Stimulated activated CD4-positive, alpha-beta T cell treated with anti-CD3 and anti-CD28 coated beads, Interleukin-1b, Interleukin-23, amount 100 ng/mL, for 4 hours (primary cell): ENCODE measurements at regions not wholly inside any gene's neighbourhood (a gene's known extent, or its start where the extent isn't known, plus 50 kb on each side); places are given as distances from the start of the nearest gene placed in this dataset.

ENCODE experiments used
- DNase-seq, 2 donors: peaks; one replicate each; pipeline ENCODE4 v3.0.0-alpha.2; 2020; ENCODE audit warnings: low read depth in 2 of 2

GRCh38 chr12:124504273-124505000 is 63.0 kb downstream of the NCOR2 start:
- DNase-seq: no peak

- no peak for DNase-seq
Observed at GRCh38 chr12:124503305-124503704, 64.1 kb downstream of the NCOR2 start.

DNA sequence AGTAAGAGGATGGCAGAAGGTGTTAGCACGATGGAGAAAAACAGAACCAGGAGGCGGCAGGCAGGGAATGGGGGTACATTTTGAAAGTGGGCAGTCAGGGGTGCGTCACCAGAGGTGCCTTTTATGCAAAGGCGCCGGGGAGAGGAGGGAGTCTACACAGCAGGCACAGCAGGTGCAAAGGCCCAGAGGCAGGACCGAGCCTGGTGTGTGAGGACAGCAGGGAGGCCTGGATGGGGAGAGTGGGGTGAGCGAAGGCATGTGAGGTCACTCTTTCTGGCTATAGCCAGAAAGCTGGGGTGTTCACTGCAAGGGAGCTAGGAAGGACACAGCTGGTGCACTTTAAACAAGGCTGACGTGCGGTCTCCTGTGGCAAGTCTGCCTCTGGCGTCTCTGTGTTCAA is 65.0 kb downstream of the NCOR2 start:
- DNase-seq: no peak

GRCh38 chr12:124501827-124502226 is 65.6 kb downstream of the NCOR2 start:
- DNase-seq: no peak

DNA sequence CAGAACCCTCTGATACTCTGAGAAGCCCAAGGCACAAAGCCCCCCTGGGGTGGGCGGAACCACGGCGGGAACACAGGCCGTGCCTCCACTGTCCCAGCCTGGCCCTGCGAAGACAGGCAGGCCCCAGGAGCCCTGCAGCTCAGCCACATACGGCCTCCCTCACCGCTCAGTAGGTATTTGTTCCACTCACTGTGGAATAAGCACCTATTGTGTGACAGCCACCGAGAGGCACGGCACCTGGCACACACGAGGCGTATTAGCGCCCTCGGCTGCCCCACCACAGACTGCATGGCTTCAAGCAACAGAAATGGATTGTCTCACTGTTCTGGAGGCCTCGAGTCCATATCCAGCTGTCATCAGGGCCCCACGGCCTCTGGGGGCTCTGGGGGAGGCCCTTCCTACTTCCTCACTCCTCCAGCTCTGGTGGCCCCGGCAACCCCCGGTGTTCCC is 66.3 kb downstream of the NCOR2 start:
- DNase-seq: no peak

GRCh38 chr12:124499898-124500244 is 67.5 kb downstream of the NCOR2 start:
- DNase-seq: no peak

- DNase-seq: no peak
Observed at GRCh38 chr12:124499190-124499753, 68.1 kb downstream of the NCOR2 start.

GRCh38 chr12:124498275-124499189 is 68.9 kb downstream of the NCOR2 start:
- DNase-seq: no peak

DNA sequence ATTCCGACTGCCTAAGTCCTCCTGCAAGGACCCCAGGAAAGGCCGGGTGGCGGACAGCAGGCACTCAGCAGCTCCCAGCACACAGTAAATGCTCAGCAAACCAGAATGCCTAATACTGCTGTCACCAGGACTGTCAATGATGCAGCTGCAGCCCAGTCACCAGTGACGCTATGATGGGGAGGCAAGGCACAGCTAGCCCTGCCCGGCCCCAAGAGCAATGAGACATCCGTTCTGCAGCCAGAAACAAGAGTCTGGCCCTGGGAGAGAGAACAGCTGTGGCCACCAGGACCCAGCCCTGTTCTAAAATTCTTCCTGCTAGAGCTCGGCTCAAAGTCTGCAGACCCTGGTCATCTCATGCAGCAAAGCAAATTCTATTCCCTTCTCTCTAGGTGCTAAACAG is 69.8 kb downstream of the NCOR2 start:
- no peak for DNase-seq

- no peak for DNase-seq
Observed at GRCh38 chr12:124497039-124497438, 70.4 kb downstream of the NCOR2 start.

GRCh38 chr12:124496584-124496983 is 70.8 kb downstream of the NCOR2 start:
- DNase-seq: no peak

DNA sequence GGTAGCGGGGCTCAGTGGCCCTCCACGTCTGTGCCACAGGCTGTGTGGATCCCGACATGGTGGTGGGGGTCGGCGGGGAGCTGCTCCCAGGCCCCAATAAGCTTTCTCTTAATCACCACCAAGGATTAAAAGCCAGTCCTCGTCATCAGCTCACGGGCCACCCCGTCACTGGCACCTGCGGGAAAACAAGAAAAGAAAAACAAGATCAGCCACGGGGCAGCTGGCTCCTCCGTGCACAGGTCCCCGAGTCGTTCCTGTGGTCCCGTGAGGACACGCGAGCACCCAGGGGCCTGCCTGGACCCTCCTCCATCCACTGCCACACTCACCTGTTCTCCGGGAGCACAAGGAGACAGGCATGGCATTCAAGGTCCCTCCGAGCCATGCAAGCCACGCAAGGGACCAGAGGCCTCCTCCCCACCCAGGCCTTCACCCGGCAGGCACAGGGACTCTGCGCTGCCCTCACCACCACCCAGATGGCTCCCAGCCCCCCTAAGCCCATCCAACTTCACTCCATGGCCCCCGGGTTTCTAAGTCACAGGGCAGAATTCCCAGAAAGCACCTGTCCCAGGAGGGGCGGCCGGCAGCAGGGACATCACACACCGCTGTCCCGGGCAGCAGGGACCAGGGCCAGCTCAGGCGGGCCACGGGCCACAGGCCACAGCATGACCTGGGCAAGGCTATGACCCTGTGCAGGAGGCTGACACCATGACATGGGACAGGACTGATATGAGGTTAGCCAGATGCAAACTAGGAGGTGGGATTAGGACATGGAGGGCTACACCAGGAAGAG is 72.0 kb downstream of the NCOR2 start:
- no peak for DNase-seq

GRCh38 chr12:124494751-124495129 is 72.7 kb downstream of the NCOR2 start:
- DNase-seq: no peak

DNA sequence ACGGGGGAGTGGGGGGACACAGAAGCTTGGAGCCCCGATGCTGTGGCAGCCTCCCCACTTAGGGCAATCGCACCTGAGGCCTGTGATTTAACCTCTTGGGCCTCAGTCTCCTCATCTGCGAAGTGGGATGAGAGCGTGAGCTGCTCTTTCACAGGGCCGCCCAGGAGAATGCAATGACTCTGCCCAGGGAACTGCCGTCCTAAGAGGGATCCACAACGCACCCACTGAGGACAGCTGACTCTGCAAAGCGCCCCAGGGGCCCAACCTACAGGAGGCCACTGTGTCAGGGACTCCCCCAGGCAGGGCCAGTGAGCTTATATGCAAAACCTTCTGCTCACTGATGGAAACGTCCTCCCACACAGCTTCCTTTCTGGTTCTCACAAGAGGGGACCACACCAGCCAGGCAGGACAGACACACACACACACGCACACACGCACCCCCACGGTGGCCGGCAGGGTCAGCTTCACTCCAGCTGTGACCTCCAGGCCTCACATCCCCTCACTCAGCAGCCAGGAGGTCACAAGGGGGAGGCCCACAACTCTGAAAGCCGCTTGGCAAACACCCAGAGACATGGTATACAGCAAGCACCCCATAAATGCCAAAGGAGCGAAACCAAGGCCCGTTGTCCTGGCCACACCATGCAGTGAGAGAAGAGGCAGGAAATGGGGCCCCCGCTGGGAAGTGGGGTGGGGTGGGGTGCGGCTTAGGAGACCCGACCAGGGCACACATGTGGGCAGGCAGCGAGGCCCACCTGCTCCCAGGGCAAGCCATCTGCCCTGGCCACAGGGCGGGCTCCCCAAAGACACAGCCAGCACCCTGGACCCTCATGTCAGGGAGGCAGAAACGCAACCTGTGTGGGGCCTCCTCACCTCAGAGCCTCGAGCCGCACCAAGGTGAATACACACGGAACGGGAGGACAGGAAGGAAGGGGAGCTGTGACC is 73.3 kb downstream of the NCOR2 start:
- peak; percentile 21 to 37 for DNase-seq

DNA sequence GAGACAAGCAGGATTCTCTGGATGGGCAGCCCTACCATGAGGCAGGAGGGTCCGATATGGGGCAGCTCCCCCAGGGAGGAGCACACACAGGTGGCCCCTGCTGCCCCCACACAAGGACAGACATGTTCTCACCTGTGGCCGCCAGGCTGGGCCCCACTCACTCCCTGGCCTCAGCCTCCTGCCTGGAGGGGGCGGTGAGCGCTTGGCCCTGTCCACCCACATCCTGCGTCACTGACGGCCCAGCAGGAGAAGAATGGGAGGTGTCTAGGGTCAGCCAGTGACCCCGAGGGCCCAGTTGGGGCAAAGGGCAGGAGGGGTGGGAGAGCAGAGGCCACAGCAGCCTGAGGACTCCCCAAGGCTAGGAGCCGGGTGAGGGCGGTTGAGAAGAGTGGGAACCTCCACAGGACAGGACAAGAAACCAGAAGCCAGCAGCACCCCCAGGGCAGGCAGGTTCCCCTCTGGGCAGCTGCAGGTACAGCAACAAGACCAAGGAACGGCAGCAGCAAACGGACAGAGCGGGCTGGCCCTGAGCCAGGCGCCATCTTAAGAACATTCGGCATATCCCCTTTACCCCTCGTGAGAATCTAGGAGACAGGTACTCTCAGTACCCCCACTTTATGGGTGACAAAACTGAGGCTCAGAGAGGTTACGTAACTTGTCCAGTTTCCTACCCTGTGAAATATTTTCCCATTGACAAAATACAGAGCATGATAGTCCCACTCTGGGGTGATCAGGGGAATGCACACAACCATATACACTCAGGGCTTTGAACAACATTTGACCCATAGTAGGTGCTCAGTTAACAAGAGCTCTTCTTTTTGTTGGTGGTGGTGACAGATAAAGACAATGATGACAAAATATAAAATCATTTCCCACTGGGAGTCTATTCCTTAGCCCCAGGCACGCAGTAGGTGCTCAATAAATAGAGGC is 74.3 kb downstream of the NCOR2 start:
- DNase-seq: no peak

DNA sequence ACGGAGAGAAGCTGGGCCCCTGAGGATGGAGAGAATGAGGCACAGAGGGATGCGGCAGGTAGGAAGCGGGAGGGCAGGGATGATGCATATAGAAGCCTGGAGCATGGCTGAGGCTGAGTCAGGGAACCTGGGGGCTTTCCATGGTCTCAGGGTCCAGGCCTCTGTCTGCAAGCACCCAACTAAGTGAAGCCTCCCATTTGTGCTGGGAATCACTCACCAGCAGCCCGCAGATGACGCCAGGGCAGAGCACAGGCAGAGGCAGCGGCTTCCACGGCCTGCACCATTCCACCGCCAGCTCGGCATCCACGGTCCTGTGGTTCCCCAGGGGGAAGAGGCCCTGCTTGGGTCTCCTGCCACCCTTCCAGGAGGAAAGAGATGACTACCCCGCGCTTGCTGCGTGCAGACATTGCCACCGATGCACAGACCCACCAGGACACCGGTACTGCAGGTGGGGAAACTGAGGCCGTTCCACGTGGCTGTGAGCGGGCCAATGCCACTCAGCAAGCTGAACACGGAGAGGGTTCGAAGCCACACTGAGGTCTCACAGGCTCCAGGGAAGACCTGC is 75.5 kb downstream of the NCOR2 start:
- DNase-seq: no peak

DNA sequence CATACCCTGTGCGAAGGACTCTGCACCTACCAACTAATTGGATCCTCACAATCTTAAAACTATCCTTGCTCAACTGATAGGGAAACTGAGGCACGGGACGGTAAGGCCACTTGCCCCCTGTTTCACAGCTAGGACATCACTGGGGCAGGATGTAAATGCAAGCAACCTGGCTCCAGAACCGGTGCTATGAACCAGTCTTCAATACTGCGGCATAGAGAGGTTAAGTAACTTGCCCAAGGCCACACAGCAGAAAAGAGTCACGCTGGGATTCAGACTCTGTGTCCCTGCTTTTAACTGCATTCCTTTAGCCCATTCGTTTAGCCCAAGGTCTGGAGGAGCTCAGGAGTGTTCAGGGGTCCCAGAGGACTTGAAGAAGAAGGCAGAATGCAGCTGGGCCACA is 76.1 kb downstream of the NCOR2 start:
- no peak for DNase-seq

DNA sequence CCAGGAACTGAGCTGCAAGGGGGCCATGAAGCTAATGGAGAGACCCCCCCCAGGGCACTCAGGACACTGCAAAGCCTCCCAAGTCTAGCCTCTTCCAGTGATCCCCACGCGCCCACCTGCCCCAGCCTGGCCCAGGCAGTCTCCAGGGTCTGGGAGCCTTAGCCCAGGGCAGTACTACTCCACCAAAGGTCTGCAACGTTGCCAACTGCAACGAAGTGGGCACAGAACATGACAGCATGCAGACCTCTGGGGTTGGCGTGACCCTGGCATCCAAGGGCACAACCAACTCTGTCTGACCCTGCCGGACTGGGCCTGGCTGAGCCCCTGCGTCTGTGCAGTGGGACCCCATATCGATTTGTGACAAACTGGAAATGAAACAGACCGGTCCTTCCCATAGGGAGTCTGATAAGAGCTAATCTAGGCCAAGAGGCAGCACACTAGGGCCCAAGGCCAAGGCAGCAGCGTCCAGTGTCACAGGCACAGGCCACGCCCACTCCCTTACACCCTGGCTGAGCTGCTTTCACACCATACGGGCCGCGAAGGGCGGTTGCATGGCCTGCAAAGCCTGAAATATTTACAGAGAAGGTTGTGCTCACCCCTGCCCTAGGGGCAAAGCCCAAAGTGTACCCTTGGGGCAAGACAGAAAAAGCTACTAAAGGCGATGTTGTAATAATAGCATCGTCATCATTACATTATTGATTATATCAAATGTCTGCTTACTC is 76.7 kb downstream of the NCOR2 start:
- no peak for DNase-seq
